ENCODE measurements at regions not wholly inside any gene's neighbourhood (a gene's known extent, or its start where the extent isn't known, plus 50 kb on each side); places are given as distances from the start of the nearest gene placed in this dataset.
A peak's percentile ranks its signal among the peaks of the same experiment; 100 is the strongest.

GRCh38 chr13:82739881-82740280 lies 1142.4 kb downstream of the SLITRK1 start:
- TF ChIP-seq CTCF (conservative IDR thresholded peaks at IDR 0.05; ENCODE audit: low read depth, low read length) = peak; percentile 54; the same call in 1 of the 2 replicates
- no peak for TF ChIP-seq EZH2 (IDR thresholded peaks at IDR 0.05; ENCODE audit: low read length, unreplicated experiment)
- TF ChIP-seq EZH2phosphoT487 (IDR thresholded peaks at IDR 0.05; ENCODE audit: borderline replicate concordance, low read length) = no peak
